Endodermal cell (in vitro differentiated cells): ENCODE measurements at regions not wholly inside any gene's neighbourhood (a gene's known extent, or its start where the extent isn't known, plus 50 kb on each side); places are given as distances from the start of the nearest gene placed in this dataset.

ENCODE experiments used
- DNase-seq: peaks from one replicate; pipeline ENCODE4 v3.0.0-alpha.2; 2017
- H3K27ac ChIP-seq: 2 replicates; pipeline ENCODE4 v1.5.1; 2013; ENCODE audit warnings: mild to moderate bottlenecking, low read depth, low read length, moderate library complexity
- H3K27me3 ChIP-seq: 2 replicates; pipeline ENCODE4 v1.6.1; 2013; ENCODE audit warnings: mild to moderate bottlenecking, low read length, moderate library complexity; ENCODE audit not compliant: insufficient read depth, control insufficient read depth, poor library complexity, severe bottlenecking
- H3K36me3 ChIP-seq: 2 replicates; pipeline ENCODE4 v1.7.0; 2013; ENCODE audit warnings: mild to moderate bottlenecking, low read length, moderate library complexity; ENCODE audit not compliant: control insufficient read depth, insufficient read depth
- H3K4me1 ChIP-seq: one replicate; pipeline ENCODE4 v1.7.0; 2013; ENCODE audit warnings: low read length; ENCODE audit not compliant: control insufficient read depth, insufficient read depth
- H3K4me3 ChIP-seq: 2 replicates; pipeline ENCODE4 v1.5.1; 2013; ENCODE audit warnings: mild to moderate bottlenecking, low read length, moderate library complexity
- H3K9ac ChIP-seq: 2 replicates; pipeline ENCODE4 v1.6.1; 2013; ENCODE audit warnings: mild to moderate bottlenecking, low read length, moderate library complexity; ENCODE audit not compliant: poor library complexity, severe bottlenecking; ENCODE audit errors: extremely low read depth
- H3K9me3 ChIP-seq: 2 replicates; pipeline ENCODE4 v1.6.1; 2013; ENCODE audit warnings: mild to moderate bottlenecking, low read length, moderate library complexity; ENCODE audit not compliant: control insufficient read depth
- H3K27ac Mint-ChIP-seq: 2 replicates; pipeline ENCODE4 v1.8.0; 2020; ENCODE audit warnings: mixed read lengths
- H3K27me3 Mint-ChIP-seq: 2 replicates; pipeline ENCODE4 v1.8.0; 2021; ENCODE audit warnings: mild to moderate bottlenecking, mixed read lengths; ENCODE audit not compliant: insufficient read depth
- H3K36me3 Mint-ChIP-seq: 2 replicates; pipeline ENCODE4 v1.8.0; 2020; ENCODE audit warnings: low read depth, mixed read lengths
- H3K4me1 Mint-ChIP-seq: 2 replicates; pipeline ENCODE4 v1.8.0; 2020; ENCODE audit warnings: mixed read lengths
- H3K4me3 Mint-ChIP-seq: 2 replicates; pipeline ENCODE4 v1.8.0; 2020; ENCODE audit warnings: mild to moderate bottlenecking, moderate library complexity, mixed read lengths
- H3K9me3 Mint-ChIP-seq: 2 replicates; pipeline ENCODE4 v1.8.0; 2020; ENCODE audit warnings: mild to moderate bottlenecking, mixed read lengths
- WGBS, 2 experiments: methylation state at CpG; one replicate each; pipeline versions ENCODE4 v1.1.5 to v1.1.7; 2013; ENCODE audit warnings: missing lambda C conversion rate in 2 of 2, mixed read lengths in 1 of 2; ENCODE audit not compliant: insufficient coverage in 1 of 2, insufficient read length in 1 of 2; 5-methylcytosine and 5-hydroxymethylcytosine counted together
- TF ChIP-seq, protein P1 (sequence below): fragments of 200-600 bp; sonication (generic); conservative IDR thresholded peaks from 2 replicates; pipeline ENCODE4 v1.5.0; 2021; ENCODE audit warnings: antibody characterized with exemption, mild to moderate bottlenecking

DNA sequence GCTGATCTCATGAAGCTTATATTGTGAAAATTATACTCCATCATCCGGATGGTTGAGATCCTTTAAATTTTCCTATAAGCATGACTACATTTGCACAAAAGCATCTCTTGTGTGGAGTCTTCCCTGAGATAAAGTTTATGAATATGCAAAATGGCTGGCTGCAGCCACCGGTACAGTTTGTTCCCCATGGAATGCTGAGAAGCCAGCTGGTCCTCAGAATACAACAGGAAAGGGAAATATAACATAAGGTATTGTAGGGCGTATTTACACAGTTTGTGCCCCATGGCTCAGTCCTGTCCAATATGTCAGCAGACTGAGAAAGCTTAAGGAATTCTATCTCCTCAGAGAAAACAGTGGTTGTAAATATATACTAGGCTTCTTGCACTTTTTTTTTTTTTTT, 468.6 kb downstream of the CNTN6 start:
- Mint-ChIP-seq H3K27me3 (no peaks in the 10 kb centered on the region), H3K27ac (no peak overlapping the region), H3K4me3 (no peak overlapping the region), H3K36me3 (no peaks in the 10 kb centered on the region), H3K9me3 (no peaks in the 10 kb centered on the region), H3K4me1 (no peaks in the 10 kb centered on the region)
- Histone ChIP-seq H3K36me3 (no peaks in the 10 kb centered on the region), H3K4me3 (no peak overlapping the region), H3K9ac (no peak overlapping the region), H3K27me3 (no peaks in the 10 kb centered on the region), H3K9me3 (peaks cover 18% of the 10 kb centered on the region), H3K27ac (no peak overlapping the region), H3K4me1 (no peaks in the 10 kb centered on the region)
- WGBS, 2 experiments: 88 to 92% methylated on average over 2 to 3 of the region's 3 CpGs
- no peak for DNase-seq
- TF ChIP-seq, protein P1, sequence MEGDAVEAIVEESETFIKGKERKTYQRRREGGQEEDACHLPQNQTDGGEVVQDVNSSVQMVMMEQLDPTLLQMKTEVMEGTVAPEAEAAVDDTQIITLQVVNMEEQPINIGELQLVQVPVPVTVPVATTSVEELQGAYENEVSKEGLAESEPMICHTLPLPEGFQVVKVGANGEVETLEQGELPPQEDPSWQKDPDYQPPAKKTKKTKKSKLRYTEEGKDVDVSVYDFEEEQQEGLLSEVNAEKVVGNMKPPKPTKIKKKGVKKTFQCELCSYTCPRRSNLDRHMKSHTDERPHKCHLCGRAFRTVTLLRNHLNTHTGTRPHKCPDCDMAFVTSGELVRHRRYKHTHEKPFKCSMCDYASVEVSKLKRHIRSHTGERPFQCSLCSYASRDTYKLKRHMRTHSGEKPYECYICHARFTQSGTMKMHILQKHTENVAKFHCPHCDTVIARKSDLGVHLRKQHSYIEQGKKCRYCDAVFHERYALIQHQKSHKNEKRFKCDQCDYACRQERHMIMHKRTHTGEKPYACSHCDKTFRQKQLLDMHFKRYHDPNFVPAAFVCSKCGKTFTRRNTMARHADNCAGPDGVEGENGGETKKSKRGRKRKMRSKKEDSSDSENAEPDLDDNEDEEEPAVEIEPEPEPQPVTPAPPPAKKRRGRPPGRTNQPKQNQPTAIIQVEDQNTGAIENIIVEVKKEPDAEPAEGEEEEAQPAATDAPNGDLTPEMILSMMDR: no peak

DNA sequence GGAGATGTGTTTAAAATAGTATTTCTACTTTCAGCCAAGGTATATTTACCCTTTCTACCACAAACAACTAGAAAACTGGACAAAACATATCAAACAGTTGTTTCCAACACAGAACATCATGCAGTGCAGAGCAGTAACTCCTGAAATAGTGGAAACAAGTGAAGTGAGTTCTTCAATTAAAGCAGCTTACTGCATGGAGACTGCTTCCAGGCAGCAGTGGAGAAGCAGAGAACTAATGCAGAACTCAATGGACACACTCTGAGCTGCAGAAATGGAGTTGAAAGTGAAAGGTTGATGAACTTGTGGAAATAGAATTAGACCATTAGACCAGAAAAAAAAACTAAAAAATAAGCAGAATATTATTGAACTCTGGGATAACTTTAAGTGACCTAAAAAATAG, 478.9 kb downstream of the CNTN6 start:
- Histone ChIP-seq H3K4me3 (no peak overlapping the region), H3K27me3 (no peaks in the 10 kb centered on the region), H3K9me3 (peaks cover 23% of the 10 kb centered on the region), H3K36me3 (no peaks in the 10 kb centered on the region), H3K9ac (no peak overlapping the region), H3K4me1 (no peaks in the 10 kb centered on the region), H3K27ac (no peak overlapping the region)
- Mint-ChIP-seq H3K27me3 (no peaks in the 10 kb centered on the region), H3K9me3 (no peaks in the 10 kb centered on the region), H3K27ac (no peak overlapping the region), H3K4me3 (no peak overlapping the region), H3K36me3 (no peaks in the 10 kb centered on the region), H3K4me1 (peaks cover 8% of the 10 kb centered on the region)
- no peak for DNase-seq
- TF ChIP-seq, protein P1: no peak

DNA sequence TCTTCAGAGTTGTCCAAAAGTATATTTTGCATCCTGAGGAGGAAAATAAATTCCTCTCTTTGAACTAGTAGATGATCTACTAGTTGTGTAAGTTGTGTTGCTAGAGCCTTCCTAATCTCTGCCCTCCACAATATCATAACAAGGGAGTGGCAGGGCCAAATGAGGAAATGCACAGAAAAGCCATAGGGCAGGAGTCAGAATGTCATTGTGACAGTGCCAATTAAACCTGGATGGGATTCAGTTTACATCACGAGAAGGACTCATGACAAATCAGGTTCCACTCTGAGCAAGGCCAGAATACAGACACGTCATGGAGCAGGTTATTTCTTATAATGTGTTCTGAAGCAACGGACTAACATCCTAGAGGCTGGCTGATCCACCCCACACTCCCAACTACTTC, 483.2 kb downstream of the CNTN6 start:
- TF ChIP-seq, protein P1: no peak
- Mint-ChIP-seq H3K4me1 (no peaks in the 10 kb centered on the region), H3K27me3 (no peaks in the 10 kb centered on the region), H3K36me3 (no peaks in the 10 kb centered on the region), H3K4me3 (no peak overlapping the region), H3K9me3 (no peaks in the 10 kb centered on the region), H3K27ac (no peak overlapping the region)
- H3K9ac ChIP-seq: no peak overlapping the region
- WGBS, 2 experiments: 76 to 92% methylated on average over 3 of the region's 3 CpGs
- H3K27ac ChIP-seq: no peak overlapping the region
- no peaks in the 10 kb centered on the region for H3K36me3 ChIP-seq
- no peak overlapping the region for H3K4me3 ChIP-seq
- H3K4me1 ChIP-seq: no peaks in the 10 kb centered on the region
- no peak for DNase-seq
- H3K9me3 ChIP-seq: peaks cover 23% of the 10 kb centered on the region
- H3K27me3 ChIP-seq: no peaks in the 10 kb centered on the region
